Epidermal melanocyte (primary cell): ENCODE measurements at regions not wholly inside any gene's neighbourhood (a gene's known extent, or its start where the extent isn't known, plus 50 kb on each side); places are given as distances from the start of the nearest gene placed in this dataset.
"Not testable (repeated sequence)": the region's sequence is repeated elsewhere in the genome, so short reads cannot be mapped to it uniquely, and the experiment has no call there.

Source experiments
- DNase-seq: peaks from one replicate; pipeline ENCODE4 v3.0.0; 2011; ENCODE audit warnings: low spot score; ENCODE audit not compliant: insufficient read length

GRCh38 chr13:83125791-83126190, 756.5 kb downstream of the SLITRK1 start:
- DNase-seq: no peak

GRCh38 chr13:83121896-83122295, 760.4 kb downstream of the SLITRK1 start:
- DNase-seq: no peak

- no peak for DNase-seq
These were observed 765.2 kb downstream of the SLITRK1 start for GRCh38 chr13:83117046-83117445.

GRCh38 chr13:83101574-83102247, 780.6 kb downstream of the SLITRK1 start:
- not testable (repeated sequence) for DNase-seq

- no peak for DNase-seq
These were observed 782.0 kb downstream of the SLITRK1 start for GRCh38 chr13:83100237-83100636.

GRCh38 chr13:83088858-83089257, 793.4 kb downstream of the SLITRK1 start:
- DNase-seq: no peak

GRCh38 chr13:83086948-83087347, 795.3 kb downstream of the SLITRK1 start:
- no peak for DNase-seq

GRCh38 chr13:83086088-83086487, 796.2 kb downstream of the SLITRK1 start:
- DNase-seq: no peak

- DNase-seq: no peak
These were observed 796.9 kb downstream of the SLITRK1 start for GRCh38 chr13:83085186-83085900.

- DNase-seq: no peak
These were observed 804.8 kb downstream of the SLITRK1 start for GRCh38 chr13:83077499-83077898.

GRCh38 chr13:83073930-83074329, 808.3 kb downstream of the SLITRK1 start:
- DNase-seq: not testable (repeated sequence)

- DNase-seq: peak; percentile 20
These were observed 817.2 kb downstream of the SLITRK1 start for GRCh38 chr13:83065108-83065507.

- DNase-seq: no peak
These were observed 825.2 kb downstream of the SLITRK1 start for GRCh38 chr13:83057119-83057518.

GRCh38 chr13:83056269-83056668, 826.0 kb downstream of the SLITRK1 start:
- DNase-seq: no peak

- DNase-seq: no peak
These were observed 833.9 kb downstream of the SLITRK1 start for GRCh38 chr13:83048419-83048818.

- DNase-seq: no peak
These were observed 857.2 kb downstream of the SLITRK1 start for GRCh38 chr13:83024955-83025594.

- no peak for DNase-seq
These were observed 858.0 kb downstream of the SLITRK1 start for GRCh38 chr13:83024232-83024631.

GRCh38 chr13:83019986-83020385, 862.3 kb downstream of the SLITRK1 start:
- no peak for DNase-seq

GRCh38 chr13:83009987-83010386, 872.3 kb downstream of the SLITRK1 start:
- DNase-seq: no peak

GRCh38 chr13:83008212-83008929, 873.9 kb downstream of the SLITRK1 start:
- no peak for DNase-seq

GRCh38 chr13:83007226-83007625, 875.0 kb downstream of the SLITRK1 start:
- no peak for DNase-seq

- no peak for DNase-seq
These were observed 879.1 kb downstream of the SLITRK1 start for GRCh38 chr13:83003185-83003584.
